ENCODE measurements at regions not wholly inside any gene's neighbourhood (a gene's known extent, or its start where the extent isn't known, plus 50 kb on each side); places are given as distances from the start of the nearest gene placed in this dataset.

DNA sequence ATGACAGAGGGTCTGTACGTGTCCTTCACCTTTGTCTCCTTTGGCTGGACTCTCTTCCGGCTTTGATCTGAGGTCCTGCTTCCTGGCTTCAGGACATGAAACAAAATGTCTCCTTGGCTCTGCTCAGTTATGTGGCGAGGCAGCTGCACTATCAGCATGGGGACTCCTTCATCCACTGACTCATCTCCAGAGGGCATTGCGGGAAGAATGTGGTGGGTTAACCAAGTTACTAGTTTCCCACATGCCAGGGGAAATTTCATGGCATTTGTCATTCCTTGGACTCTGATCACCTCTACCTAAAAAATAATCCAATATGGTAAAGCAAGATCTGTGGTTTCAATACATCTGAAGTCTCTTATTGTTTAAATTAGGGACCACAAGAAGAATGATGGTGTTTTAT lies 259.7 kb downstream of the MED10 start:
- TF ChIP-seq, protein P1, sequence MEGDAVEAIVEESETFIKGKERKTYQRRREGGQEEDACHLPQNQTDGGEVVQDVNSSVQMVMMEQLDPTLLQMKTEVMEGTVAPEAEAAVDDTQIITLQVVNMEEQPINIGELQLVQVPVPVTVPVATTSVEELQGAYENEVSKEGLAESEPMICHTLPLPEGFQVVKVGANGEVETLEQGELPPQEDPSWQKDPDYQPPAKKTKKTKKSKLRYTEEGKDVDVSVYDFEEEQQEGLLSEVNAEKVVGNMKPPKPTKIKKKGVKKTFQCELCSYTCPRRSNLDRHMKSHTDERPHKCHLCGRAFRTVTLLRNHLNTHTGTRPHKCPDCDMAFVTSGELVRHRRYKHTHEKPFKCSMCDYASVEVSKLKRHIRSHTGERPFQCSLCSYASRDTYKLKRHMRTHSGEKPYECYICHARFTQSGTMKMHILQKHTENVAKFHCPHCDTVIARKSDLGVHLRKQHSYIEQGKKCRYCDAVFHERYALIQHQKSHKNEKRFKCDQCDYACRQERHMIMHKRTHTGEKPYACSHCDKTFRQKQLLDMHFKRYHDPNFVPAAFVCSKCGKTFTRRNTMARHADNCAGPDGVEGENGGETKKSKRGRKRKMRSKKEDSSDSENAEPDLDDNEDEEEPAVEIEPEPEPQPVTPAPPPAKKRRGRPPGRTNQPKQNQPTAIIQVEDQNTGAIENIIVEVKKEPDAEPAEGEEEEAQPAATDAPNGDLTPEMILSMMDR (IDR thresholded peaks at IDR 0.05; ENCODE audit: low read length), result no peak
- no peak for TF ChIP-seq EZH2 (optimal IDR thresholded peaks at IDR 0.05; ENCODE audit: low read depth, low read length)

Measured in MM.1S (cell line).